IgD-negative memory B cell (primary cell): ENCODE measurements at regions not wholly inside any gene's neighbourhood (a gene's known extent, or its start where the extent isn't known, plus 50 kb on each side); places are given as distances from the start of the nearest gene placed in this dataset.

Experiments
- H3K27ac Mint-ChIP-seq, 3 donors: one replicate each; pipeline ENCODE4 v1.8.0; 2020 to 2022; ENCODE audit warnings: mild to moderate bottlenecking in 3 of 3, mixed read lengths in 3 of 3, moderate library complexity in 1 of 3
- H3K27me3 Mint-ChIP-seq: one replicate; pipeline ENCODE4 v1.8.0; 2021; ENCODE audit warnings: mixed read lengths
- H3K36me3 Mint-ChIP-seq: one replicate; pipeline ENCODE4 v1.8.0; 2020; ENCODE audit warnings: mild to moderate bottlenecking, mixed read lengths
- H3K4me1 Mint-ChIP-seq, 3 donors: one replicate each; pipeline ENCODE4 v1.8.0; 2020 to 2022; ENCODE audit warnings: mixed read lengths in 3 of 3, mild to moderate bottlenecking in 1 of 3
- H3K4me3 Mint-ChIP-seq, 4 donors: one replicate each; pipeline ENCODE4 v1.8.0; 2020 to 2022; ENCODE audit warnings: mild to moderate bottlenecking in 4 of 4, mixed read lengths in 4 of 4, moderate library complexity in 3 of 4
- H3K9me3 Mint-ChIP-seq, 3 donors: one replicate each; pipeline ENCODE4 v1.8.0; 2020 to 2021; ENCODE audit warnings: mixed read lengths in 3 of 3, mild to moderate bottlenecking in 1 of 3

GRCh38 chr4:71186257-71186565 lies 152.6 kb upstream of the SLC4A4 start:
- Mint-ChIP-seq H3K36me3 (no peaks in the 10 kb centered on the region), H3K4me3 (peak overlapping the region; percentile 80 to 94 (median 88)), H3K27me3 (peaks cover 50% of the 10 kb centered on the region), H3K4me1 (peaks cover 15 to 19% (median 17%) of the 10 kb centered on the region in 3 donors), H3K9me3 (peaks cover 0 to 1% (median 0%) of the 10 kb centered on the region in 3 donors), H3K27ac (no peak overlapping the region)

- Mint-ChIP-seq H3K4me3 (peak overlapping the region; percentile 80 to 94 (median 88)), H3K27ac (no peak overlapping the region), H3K4me1 (peaks cover 15 to 19% (median 17%) of the 10 kb centered on the region in 3 donors), H3K9me3 (no peaks in the 10 kb centered on the region), H3K36me3 (no peaks in the 10 kb centered on the region), H3K27me3 (peaks cover 50% of the 10 kb centered on the region)
Measured at GRCh38 chr4:71186566-71187403, 152.0 kb upstream of the SLC4A4 start.

- peaks cover 53% of the 10 kb centered on the region for H3K27me3 Mint-ChIP-seq
- H3K9me3 Mint-ChIP-seq: no peaks in the 10 kb centered on the region
- peak overlapping the region; percentile 81 to 92 (median 82) for H3K4me3 Mint-ChIP-seq
- H3K4me1 Mint-ChIP-seq: peaks cover 15 to 19% (median 17%) of the 10 kb centered on the region in 3 donors
- H3K27ac Mint-ChIP-seq: peak overlapping the region in 1 of 3 donors; percentile 83
- H3K36me3 Mint-ChIP-seq: no peaks in the 10 kb centered on the region
Measured at GRCh38 chr4:71187404-71188155, 151.2 kb upstream of the SLC4A4 start.

GRCh38 chr4:71188156-71188640 lies 150.6 kb upstream of the SLC4A4 start:
- Mint-ChIP-seq H3K4me1 (peaks cover 15 to 19% (median 17%) of the 10 kb centered on the region in 3 donors), H3K9me3 (no peaks in the 10 kb centered on the region), H3K27me3 (peaks cover 56% of the 10 kb centered on the region), H3K27ac (peak overlapping the region in 1 of 3 donors; percentile 83), H3K4me3 (peak overlapping the region; percentile 81 to 92 (median 82)), H3K36me3 (no peaks in the 10 kb centered on the region)

- peaks cover 60% of the 10 kb centered on the region for H3K27me3 Mint-ChIP-seq
- H3K36me3 Mint-ChIP-seq: no peaks in the 10 kb centered on the region
- H3K9me3 Mint-ChIP-seq: no peaks in the 10 kb centered on the region
- H3K27ac Mint-ChIP-seq: no peak overlapping the region
- H3K4me3 Mint-ChIP-seq: no peak overlapping the region
- peaks cover 15 to 19% (median 17%) of the 10 kb centered on the region in 3 donors for H3K4me1 Mint-ChIP-seq
Measured at GRCh38 chr4:71188951-71189350, 149.9 kb upstream of the SLC4A4 start.

- Mint-ChIP-seq H3K4me1 (peaks cover 13 to 15% (median 14%) of the 10 kb centered on the region in 3 donors), H3K27me3 (peaks cover 57% of the 10 kb centered on the region), H3K9me3 (no peaks in the 10 kb centered on the region), H3K27ac (no peak overlapping the region), H3K36me3 (no peaks in the 10 kb centered on the region), H3K4me3 (no peak overlapping the region)
Measured at GRCh38 chr4:71189471-71189870, 149.3 kb upstream of the SLC4A4 start.

- Mint-ChIP-seq H3K4me3 (no peak overlapping the region), H3K36me3 (no peaks in the 10 kb centered on the region), H3K27me3 (peaks cover 29% of the 10 kb centered on the region), H3K9me3 (no peaks in the 10 kb centered on the region), H3K27ac (no peak overlapping the region), H3K4me1 (no peaks in the 10 kb centered on the region)
Measured at GRCh38 chr4:71194454-71194853, 144.4 kb upstream of the SLC4A4 start.

- H3K4me3 Mint-ChIP-seq: no peak overlapping the region
- peaks cover 22% of the 10 kb centered on the region for H3K27me3 Mint-ChIP-seq
- H3K4me1 Mint-ChIP-seq: no peaks in the 10 kb centered on the region
- no peak overlapping the region for H3K27ac Mint-ChIP-seq
- H3K36me3 Mint-ChIP-seq: no peaks in the 10 kb centered on the region
- H3K9me3 Mint-ChIP-seq: peaks cover 0 to 2% (median 0%) of the 10 kb centered on the region in 3 donors
Measured at GRCh38 chr4:71195924-71196323, 142.9 kb upstream of the SLC4A4 start.

- H3K9me3 Mint-ChIP-seq: peaks cover 0 to 2% (median 0%) of the 10 kb centered on the region in 3 donors
- H3K4me3 Mint-ChIP-seq: no peak overlapping the region
- no peak overlapping the region for H3K27ac Mint-ChIP-seq
- H3K36me3 Mint-ChIP-seq: no peaks in the 10 kb centered on the region
- H3K4me1 Mint-ChIP-seq: no peaks in the 10 kb centered on the region
- peaks cover 9% of the 10 kb centered on the region for H3K27me3 Mint-ChIP-seq
Measured at GRCh38 chr4:71198958-71199357, 139.9 kb upstream of the SLC4A4 start.

- Mint-ChIP-seq H3K27me3 (peaks cover 2% of the 10 kb centered on the region), H3K36me3 (no peaks in the 10 kb centered on the region), H3K9me3 (peaks cover 0 to 2% (median 0%) of the 10 kb centered on the region in 3 donors), H3K4me3 (no peak overlapping the region), H3K27ac (no peak overlapping the region), H3K4me1 (no peaks in the 10 kb centered on the region)
Measured at GRCh38 chr4:71201057-71201456, 137.8 kb upstream of the SLC4A4 start.

GRCh38 chr4:71201817-71202576 lies 136.8 kb upstream of the SLC4A4 start:
- H3K27me3 Mint-ChIP-seq: no peaks in the 10 kb centered on the region
- no peak overlapping the region for H3K27ac Mint-ChIP-seq
- H3K9me3 Mint-ChIP-seq: peaks cover 0 to 2% (median 0%) of the 10 kb centered on the region in 3 donors
- H3K36me3 Mint-ChIP-seq: no peaks in the 10 kb centered on the region
- H3K4me1 Mint-ChIP-seq: no peaks in the 10 kb centered on the region
- no peak overlapping the region for H3K4me3 Mint-ChIP-seq

- H3K36me3 Mint-ChIP-seq: no peaks in the 10 kb centered on the region
- H3K4me1 Mint-ChIP-seq: no peaks in the 10 kb centered on the region
- peaks cover 0 to 2% (median 0%) of the 10 kb centered on the region in 3 donors for H3K9me3 Mint-ChIP-seq
- no peak overlapping the region for H3K27ac Mint-ChIP-seq
- no peaks in the 10 kb centered on the region for H3K27me3 Mint-ChIP-seq
- H3K4me3 Mint-ChIP-seq: no peak overlapping the region
Measured at GRCh38 chr4:71202705-71203104, 136.1 kb upstream of the SLC4A4 start.

GRCh38 chr4:71204056-71204455 lies 134.8 kb upstream of the SLC4A4 start:
- peaks cover 0 to 2% (median 0%) of the 10 kb centered on the region in 3 donors for H3K9me3 Mint-ChIP-seq
- no peaks in the 10 kb centered on the region for H3K36me3 Mint-ChIP-seq
- no peak overlapping the region for H3K27ac Mint-ChIP-seq
- no peak overlapping the region for H3K4me3 Mint-ChIP-seq
- no peaks in the 10 kb centered on the region for H3K4me1 Mint-ChIP-seq
- H3K27me3 Mint-ChIP-seq: no peaks in the 10 kb centered on the region

- Mint-ChIP-seq H3K27me3 (no peaks in the 10 kb centered on the region), H3K36me3 (no peaks in the 10 kb centered on the region), H3K9me3 (no peaks in the 10 kb centered on the region), H3K27ac (no peak overlapping the region), H3K4me1 (no peaks in the 10 kb centered on the region), H3K4me3 (no peak overlapping the region)
Measured at GRCh38 chr4:71206763-71207162, 132.1 kb upstream of the SLC4A4 start.

- H3K27me3 Mint-ChIP-seq: no peaks in the 10 kb centered on the region
- H3K27ac Mint-ChIP-seq: no peak overlapping the region
- H3K4me1 Mint-ChIP-seq: no peaks in the 10 kb centered on the region
- H3K9me3 Mint-ChIP-seq: peaks cover 0 to 3% (median 0%) of the 10 kb centered on the region in 3 donors
- no peaks in the 10 kb centered on the region for H3K36me3 Mint-ChIP-seq
- H3K4me3 Mint-ChIP-seq: no peak overlapping the region
Measured at GRCh38 chr4:71209161-71209560, 129.7 kb upstream of the SLC4A4 start.
